PC-9 (cell line): ENCODE measurements at regions not wholly inside any gene's neighbourhood (a gene's known extent, or its start where the extent isn't known, plus 50 kb on each side); places are given as distances from the start of the nearest gene placed in this dataset.

Experiments
- EZH2 ChIP-seq: fragments of 200-600 bp; sonication (generic); IDR thresholded peaks from 2 replicates; pipeline ENCODE4 v1.8.0; 2017; ENCODE audit warnings: antibody characterized with exemption, low read depth
- TF ChIP-seq, protein P1 (sequence below): fragments of 200-600 bp; sonication (generic); conservative IDR thresholded peaks from 2 replicates; pipeline ENCODE4 v1.6.1; 2017; ENCODE audit warnings: mixed run types, antibody characterized with exemption, mild to moderate bottlenecking, moderate library complexity

DNA sequence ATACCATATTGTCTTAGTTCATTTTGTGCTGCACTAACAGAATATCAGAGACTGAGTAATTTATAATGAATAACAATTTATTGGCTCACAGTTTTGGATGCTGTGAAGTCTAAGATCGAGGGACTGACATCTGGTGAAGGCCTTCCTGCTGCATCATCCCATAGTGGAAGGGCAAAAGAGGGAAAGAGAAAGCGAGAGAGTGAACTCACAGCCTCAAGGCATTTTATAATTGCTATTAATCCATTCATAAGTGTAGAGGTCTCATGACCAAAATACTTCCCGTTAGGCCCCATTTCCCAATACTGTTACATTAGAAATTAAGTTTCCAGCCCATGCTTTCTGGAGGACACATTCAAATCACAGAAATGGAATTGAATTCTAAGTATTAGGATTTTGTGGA lies 554.4 kb downstream of the TRAM1L1 start:
- TF ChIP-seq, protein P1, sequence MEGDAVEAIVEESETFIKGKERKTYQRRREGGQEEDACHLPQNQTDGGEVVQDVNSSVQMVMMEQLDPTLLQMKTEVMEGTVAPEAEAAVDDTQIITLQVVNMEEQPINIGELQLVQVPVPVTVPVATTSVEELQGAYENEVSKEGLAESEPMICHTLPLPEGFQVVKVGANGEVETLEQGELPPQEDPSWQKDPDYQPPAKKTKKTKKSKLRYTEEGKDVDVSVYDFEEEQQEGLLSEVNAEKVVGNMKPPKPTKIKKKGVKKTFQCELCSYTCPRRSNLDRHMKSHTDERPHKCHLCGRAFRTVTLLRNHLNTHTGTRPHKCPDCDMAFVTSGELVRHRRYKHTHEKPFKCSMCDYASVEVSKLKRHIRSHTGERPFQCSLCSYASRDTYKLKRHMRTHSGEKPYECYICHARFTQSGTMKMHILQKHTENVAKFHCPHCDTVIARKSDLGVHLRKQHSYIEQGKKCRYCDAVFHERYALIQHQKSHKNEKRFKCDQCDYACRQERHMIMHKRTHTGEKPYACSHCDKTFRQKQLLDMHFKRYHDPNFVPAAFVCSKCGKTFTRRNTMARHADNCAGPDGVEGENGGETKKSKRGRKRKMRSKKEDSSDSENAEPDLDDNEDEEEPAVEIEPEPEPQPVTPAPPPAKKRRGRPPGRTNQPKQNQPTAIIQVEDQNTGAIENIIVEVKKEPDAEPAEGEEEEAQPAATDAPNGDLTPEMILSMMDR = no peak
- no peak for TF ChIP-seq EZH2
